ENCODE measurements at regions not wholly inside any gene's neighbourhood (a gene's known extent, or its start where the extent isn't known, plus 50 kb on each side); places are given as distances from the start of the nearest gene placed in this dataset.

DNA sequence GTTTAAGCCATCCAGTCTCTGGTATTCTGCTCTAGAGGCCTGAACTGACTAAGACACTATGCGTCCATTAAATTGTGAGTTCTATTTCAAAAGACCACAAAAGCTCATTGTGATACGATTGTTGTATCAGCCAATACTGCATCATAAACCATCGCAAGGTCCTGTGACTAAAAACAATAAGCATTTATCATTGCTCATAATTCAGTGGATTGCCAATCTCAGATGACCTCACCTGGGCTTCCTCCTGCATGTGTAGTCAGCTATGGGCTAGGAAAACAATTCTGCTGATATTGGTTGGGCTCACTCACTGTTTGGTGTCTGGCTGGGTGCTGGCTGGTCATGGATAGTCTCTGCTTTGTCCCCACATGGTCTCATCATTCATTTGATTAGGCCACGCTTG, 592.7 kb upstream of the BTBD3 start:
- TF ChIP-seq, protein P1, sequence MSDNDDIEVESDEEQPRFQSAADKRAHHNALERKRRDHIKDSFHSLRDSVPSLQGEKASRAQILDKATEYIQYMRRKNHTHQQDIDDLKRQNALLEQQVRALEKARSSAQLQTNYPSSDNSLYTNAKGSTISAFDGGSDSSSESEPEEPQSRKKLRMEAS (IDR thresholded peaks at IDR 0.05): no peak
- TF ChIP-seq TEAD4 (IDR thresholded peaks at IDR 0.05; ENCODE audit: low read depth, low read length) (no peak), TCF12 (IDR thresholded peaks at IDR 0.05; ENCODE audit: low read depth, low read length) (no peak), CTBP2 (IDR thresholded peaks at IDR 0.05; ENCODE audit: borderline replicate concordance, insufficient read depth, insufficient read length, low read length) (no peak), TAF1 (IDR thresholded peaks at IDR 0.05; ENCODE audit: low read depth, low read length) (no peak), POLR2A (IDR thresholded peaks at IDR 0.05; ENCODE audit: control extremely low read depth in 1 of 2, low read depth in 2 of 2, low read length in 2 of 2) (no peak), SRF (IDR thresholded peaks at IDR 0.05; ENCODE audit: low read depth, low read length) (no peak), BACH1 (IDR thresholded peaks at IDR 0.05; ENCODE audit: low read length) (no peak), RNF2 (IDR thresholded peaks at IDR 0.05; ENCODE audit: borderline replicate concordance, low read depth, low read length, missing control alignments, poor library complexity, severe bottlenecking) (no peak)
- TF ChIP-seq, protein P2, sequence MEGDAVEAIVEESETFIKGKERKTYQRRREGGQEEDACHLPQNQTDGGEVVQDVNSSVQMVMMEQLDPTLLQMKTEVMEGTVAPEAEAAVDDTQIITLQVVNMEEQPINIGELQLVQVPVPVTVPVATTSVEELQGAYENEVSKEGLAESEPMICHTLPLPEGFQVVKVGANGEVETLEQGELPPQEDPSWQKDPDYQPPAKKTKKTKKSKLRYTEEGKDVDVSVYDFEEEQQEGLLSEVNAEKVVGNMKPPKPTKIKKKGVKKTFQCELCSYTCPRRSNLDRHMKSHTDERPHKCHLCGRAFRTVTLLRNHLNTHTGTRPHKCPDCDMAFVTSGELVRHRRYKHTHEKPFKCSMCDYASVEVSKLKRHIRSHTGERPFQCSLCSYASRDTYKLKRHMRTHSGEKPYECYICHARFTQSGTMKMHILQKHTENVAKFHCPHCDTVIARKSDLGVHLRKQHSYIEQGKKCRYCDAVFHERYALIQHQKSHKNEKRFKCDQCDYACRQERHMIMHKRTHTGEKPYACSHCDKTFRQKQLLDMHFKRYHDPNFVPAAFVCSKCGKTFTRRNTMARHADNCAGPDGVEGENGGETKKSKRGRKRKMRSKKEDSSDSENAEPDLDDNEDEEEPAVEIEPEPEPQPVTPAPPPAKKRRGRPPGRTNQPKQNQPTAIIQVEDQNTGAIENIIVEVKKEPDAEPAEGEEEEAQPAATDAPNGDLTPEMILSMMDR (IDR thresholded peaks at IDR 0.05; ENCODE audit: control extremely low read depth in 1 of 3, insufficient read depth in 1 of 3, low read depth in 1 of 3, low read length in 3 of 3): no peak
- TF ChIP-seq, protein P3, sequence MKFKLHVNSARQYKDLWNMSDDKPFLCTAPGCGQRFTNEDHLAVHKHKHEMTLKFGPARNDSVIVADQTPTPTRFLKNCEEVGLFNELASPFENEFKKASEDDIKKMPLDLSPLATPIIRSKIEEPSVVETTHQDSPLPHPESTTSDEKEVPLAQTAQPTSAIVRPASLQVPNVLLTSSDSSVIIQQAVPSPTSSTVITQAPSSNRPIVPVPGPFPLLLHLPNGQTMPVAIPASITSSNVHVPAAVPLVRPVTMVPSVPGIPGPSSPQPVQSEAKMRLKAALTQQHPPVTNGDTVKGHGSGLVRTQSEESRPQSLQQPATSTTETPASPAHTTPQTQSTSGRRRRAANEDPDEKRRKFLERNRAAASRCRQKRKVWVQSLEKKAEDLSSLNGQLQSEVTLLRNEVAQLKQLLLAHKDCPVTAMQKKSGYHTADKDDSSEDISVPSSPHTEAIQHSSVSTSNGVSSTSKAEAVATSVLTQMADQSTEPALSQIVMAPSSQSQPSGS (IDR thresholded peaks at IDR 0.05; ENCODE audit: low read length): no peak
- TF ChIP-seq, protein P4, sequence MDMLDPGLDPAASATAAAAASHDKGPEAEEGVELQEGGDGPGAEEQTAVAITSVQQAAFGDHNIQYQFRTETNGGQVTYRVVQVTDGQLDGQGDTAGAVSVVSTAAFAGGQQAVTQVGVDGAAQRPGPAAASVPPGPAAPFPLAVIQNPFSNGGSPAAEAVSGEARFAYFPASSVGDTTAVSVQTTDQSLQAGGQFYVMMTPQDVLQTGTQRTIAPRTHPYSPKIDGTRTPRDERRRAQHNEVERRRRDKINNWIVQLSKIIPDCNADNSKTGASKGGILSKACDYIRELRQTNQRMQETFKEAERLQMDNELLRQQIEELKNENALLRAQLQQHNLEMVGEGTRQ (IDR thresholded peaks at IDR 0.05; ENCODE audit: low read length): no peak

Measured in H1 (cell line).